ENCODE measurements at regions not wholly inside any gene's neighbourhood (a gene's known extent, or its start where the extent isn't known, plus 50 kb on each side); places are given as distances from the start of the nearest gene placed in this dataset.

DNA sequence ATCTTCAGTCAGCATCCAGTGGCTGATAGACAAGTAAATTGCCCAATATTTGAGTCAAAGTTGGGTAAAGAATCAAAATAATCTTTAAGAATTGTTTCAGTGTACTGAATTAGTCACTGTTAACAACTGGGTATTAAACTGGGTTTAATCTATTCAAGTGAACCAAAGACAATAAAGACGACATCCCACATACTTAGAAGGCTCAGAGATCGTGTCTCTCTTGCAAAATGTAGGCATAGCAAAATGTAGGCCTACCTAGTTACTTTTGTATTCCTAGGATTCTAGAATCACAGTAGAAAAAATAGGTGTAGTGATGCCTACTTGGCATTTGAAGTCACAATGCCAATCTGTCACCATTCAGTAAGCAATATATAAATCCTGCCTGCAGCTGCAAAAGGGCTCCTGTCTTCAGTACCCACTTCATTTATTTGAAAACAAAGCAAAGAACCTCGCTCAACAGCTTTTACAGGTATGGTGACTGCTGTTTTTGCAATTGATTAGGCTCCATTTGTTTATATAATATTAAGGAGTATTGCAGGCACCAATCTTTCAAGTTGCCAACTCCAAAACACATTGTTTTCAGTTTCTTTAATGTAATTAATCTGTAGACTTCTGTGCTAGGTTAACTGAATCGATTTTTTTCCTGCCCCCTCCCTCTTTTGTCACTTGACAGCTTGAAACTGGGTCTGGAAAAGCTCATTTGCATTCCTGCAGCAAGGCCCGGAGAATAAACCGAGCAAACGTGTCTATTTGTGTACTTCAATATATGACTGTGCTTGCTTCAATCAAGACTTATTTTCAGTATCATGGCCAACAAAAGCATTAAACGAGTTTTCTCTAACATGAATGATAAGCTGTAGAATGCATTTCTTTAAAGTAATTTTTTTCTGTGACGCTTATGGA lies 1074.9 kb downstream of the TDRD15 start:
- TF ChIP-seq CTCF (IDR thresholded peaks at IDR 0.05; ENCODE audit: low read depth, low read length), result no peak
- H3K4me3 ChIP-seq (replicated peaks in 1 of 2; ENCODE audit: low read depth in 2 of 2, low read length in 2 of 2), result no peak overlapping the region
- DNase-seq (ENCODE audit: low read depth in 2 of 2), result no peak

- no peak for DNase-seq (ENCODE audit: low read depth in 2 of 2)
- TF ChIP-seq CTCF (IDR thresholded peaks at IDR 0.05; ENCODE audit: low read depth, low read length), result no peak
- no peak overlapping the region for H3K4me3 ChIP-seq (replicated peaks in 1 of 2; ENCODE audit: low read depth in 2 of 2, low read length in 2 of 2)
Measured at GRCh38 chr2:22199994-22200393, 1076.2 kb downstream of the TDRD15 start.

GRCh38 chr2:22209545-22209944 lies 1085.8 kb downstream of the TDRD15 start:
- TF ChIP-seq CTCF (IDR thresholded peaks at IDR 0.05; ENCODE audit: low read depth, low read length), result no peak
- H3K4me3 ChIP-seq (replicated peaks in 1 of 2; ENCODE audit: low read depth in 2 of 2, low read length in 2 of 2), result no peak overlapping the region
- DNase-seq (ENCODE audit: low read depth in 2 of 2), result no peak

DNA sequence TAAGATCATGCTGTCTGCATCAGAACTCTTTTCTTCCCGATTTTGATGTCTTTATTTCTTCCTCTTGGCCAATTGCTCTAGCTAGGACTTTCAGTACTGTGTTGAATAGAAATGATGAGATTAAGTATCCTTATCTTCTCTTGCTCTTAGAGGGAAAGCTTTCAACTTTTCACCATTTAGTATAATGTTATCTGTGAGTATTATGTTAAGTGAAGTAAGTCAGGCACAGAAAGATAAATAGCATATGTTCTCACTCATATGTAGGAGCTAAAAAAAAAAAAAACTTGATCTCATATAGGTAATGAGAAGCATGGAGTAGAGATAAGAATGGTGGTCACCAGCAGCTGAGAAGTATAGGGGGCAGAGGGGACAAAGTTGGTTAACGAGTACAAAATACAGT lies 1089.5 kb downstream of the TDRD15 start:
- H3K4me3 ChIP-seq (replicated peaks in 1 of 2; ENCODE audit: low read depth in 2 of 2, low read length in 2 of 2), result no peak overlapping the region
- no peak for TF ChIP-seq CTCF (IDR thresholded peaks at IDR 0.05; ENCODE audit: low read depth, low read length)
- DNase-seq (ENCODE audit: low read depth in 2 of 2), result no peak

GRCh38 chr2:22215517-22215916 lies 1091.7 kb downstream of the TDRD15 start:
- TF ChIP-seq CTCF (IDR thresholded peaks at IDR 0.05; ENCODE audit: low read depth, low read length), result no peak
- no peak overlapping the region for H3K4me3 ChIP-seq (replicated peaks in 1 of 2; ENCODE audit: low read depth in 2 of 2, low read length in 2 of 2)
- no peak for DNase-seq (ENCODE audit: low read depth in 2 of 2)

DNA sequence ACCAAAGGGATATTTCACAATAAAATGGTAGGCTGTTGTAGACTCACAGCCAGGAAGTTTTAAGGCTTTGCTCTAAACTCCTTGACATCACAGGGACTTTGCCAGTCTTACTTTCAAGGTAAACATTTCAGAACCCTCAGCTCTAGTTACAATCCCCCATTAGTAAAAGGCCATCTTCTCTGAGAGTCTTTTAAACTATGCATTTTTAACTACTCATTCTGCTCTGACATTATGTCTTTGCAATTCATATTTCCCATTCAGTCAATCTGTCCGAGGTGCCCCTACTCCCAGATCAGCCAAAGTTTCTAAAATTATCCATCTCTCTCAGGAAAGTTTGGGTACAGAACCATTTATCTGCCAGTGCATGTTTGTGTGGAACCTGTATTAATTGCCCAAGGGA lies 1094.1 kb downstream of the TDRD15 start:
- no peak for DNase-seq (ENCODE audit: low read depth in 2 of 2)
- no peak overlapping the region for H3K4me3 ChIP-seq (replicated peaks in 1 of 2; ENCODE audit: low read depth in 2 of 2, low read length in 2 of 2)
- no peak for TF ChIP-seq CTCF (IDR thresholded peaks at IDR 0.05; ENCODE audit: low read depth, low read length)

Measured in cardiac fibroblast (primary cell).